ENCODE measurements at regions not wholly inside any gene's neighbourhood (a gene's known extent, or its start where the extent isn't known, plus 50 kb on each side); places are given as distances from the start of the nearest gene placed in this dataset.

- TF ChIP-seq, protein P1, sequence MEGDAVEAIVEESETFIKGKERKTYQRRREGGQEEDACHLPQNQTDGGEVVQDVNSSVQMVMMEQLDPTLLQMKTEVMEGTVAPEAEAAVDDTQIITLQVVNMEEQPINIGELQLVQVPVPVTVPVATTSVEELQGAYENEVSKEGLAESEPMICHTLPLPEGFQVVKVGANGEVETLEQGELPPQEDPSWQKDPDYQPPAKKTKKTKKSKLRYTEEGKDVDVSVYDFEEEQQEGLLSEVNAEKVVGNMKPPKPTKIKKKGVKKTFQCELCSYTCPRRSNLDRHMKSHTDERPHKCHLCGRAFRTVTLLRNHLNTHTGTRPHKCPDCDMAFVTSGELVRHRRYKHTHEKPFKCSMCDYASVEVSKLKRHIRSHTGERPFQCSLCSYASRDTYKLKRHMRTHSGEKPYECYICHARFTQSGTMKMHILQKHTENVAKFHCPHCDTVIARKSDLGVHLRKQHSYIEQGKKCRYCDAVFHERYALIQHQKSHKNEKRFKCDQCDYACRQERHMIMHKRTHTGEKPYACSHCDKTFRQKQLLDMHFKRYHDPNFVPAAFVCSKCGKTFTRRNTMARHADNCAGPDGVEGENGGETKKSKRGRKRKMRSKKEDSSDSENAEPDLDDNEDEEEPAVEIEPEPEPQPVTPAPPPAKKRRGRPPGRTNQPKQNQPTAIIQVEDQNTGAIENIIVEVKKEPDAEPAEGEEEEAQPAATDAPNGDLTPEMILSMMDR (IDR thresholded peaks at IDR 0.05; ENCODE audit: insufficient read depth, low read depth, low read length): no peak
- TF ChIP-seq EZH2 (IDR thresholded peaks at IDR 0.05; ENCODE audit: insufficient read depth, low read length): no peak
Observed at GRCh38 chr16:86733546-86734254, 155.4 kb downstream of the FOXL1 start.

Measured in astrocyte (in vitro differentiated cells and primary cell).